H1 (cell line): ENCODE measurements at regions not wholly inside any gene's neighbourhood (a gene's known extent, or its start where the extent isn't known, plus 50 kb on each side); places are given as distances from the start of the nearest gene placed in this dataset.

Experiments used
- CTCF ChIA-PET: fragments of 300-600 bp; sonication (Branson Sonifier 250); formaldehyde crosslinking; loops from one replicate; lab custom pipeline; 2021; ENCODE audit not compliant: partially characterized antibody; lab: Charles Lee
- POLR2A ChIA-PET: fragments of 300-600 bp; sonication (Branson Sonifier 250); formaldehyde crosslinking; loops from one replicate; lab custom pipeline; 2021; ENCODE audit warnings: inconsistent platforms; ENCODE audit not compliant: partially characterized antibody; lab: Charles Lee
- DNase-seq, 2 experiments: peaks; one replicate each; pipeline versions ENCODE4 v3.0.0 to v3.0.0-alpha.2; 2010 to 2022; ENCODE audit warnings: low spot score in 2 of 2, low read depth in 1 of 2, mixed read lengths in 1 of 2
- FAIRE-seq: peaks from 2 replicates; lab custom pipeline; 2011; peaks lifted over from hg19 to GRCh38; lab: Jason Lieb, UNC
- H2AFZ ChIP-seq: 2 replicates; pipeline ENCODE4 v1.8.1; 2012; ENCODE audit warnings: low read length, inconsistent platforms
- H2AK5ac ChIP-seq: 2 replicates; pipeline ENCODE4 v1.6.1; 2013; ENCODE audit warnings: low read depth, low read length
- H2BK120ac ChIP-seq: replicated peaks from 2 replicates; pipeline ENCODE3; 2013; ENCODE audit warnings: low read depth, low read length, inconsistent platforms
- H2BK12ac ChIP-seq: 2 replicates; pipeline ENCODE4 v1.6.1; 2013; ENCODE audit warnings: low read depth, low read length
- H2BK15ac ChIP-seq: 2 replicates; pipeline ENCODE4 v1.6.1; 2013; ENCODE audit warnings: low read length
- H2BK20ac ChIP-seq: 2 replicates; pipeline ENCODE4 v1.6.1; 2013; ENCODE audit warnings: low read length
- H2BK5ac ChIP-seq: 2 replicates; pipeline ENCODE4 v1.6.1; 2013; ENCODE audit warnings: low read depth, low read length
- H3K14ac ChIP-seq: 2 replicates; pipeline ENCODE4 v1.6.1; 2013; ENCODE audit warnings: inconsistent platforms; ENCODE audit not compliant: insufficient read length
- H3K18ac ChIP-seq: 2 replicates; pipeline ENCODE4 v1.6.1; 2013; ENCODE audit warnings: low read length; ENCODE audit errors: extremely low read depth
- H3K23ac ChIP-seq: 2 replicates; pipeline ENCODE4 v1.6.1; 2013; ENCODE audit warnings: inconsistent platforms; ENCODE audit not compliant: insufficient read length
- H3K23me2 ChIP-seq: 2 replicates; pipeline ENCODE4 v1.6.1; 2013; ENCODE audit warnings: low read depth, low read length
- H3K27ac ChIP-seq: 2 replicates; pipeline ENCODE4 v1.6.1; 2011; ENCODE audit warnings: low read depth, low read length, inconsistent platforms
- H3K27me3 ChIP-seq, 4 experiments: replicated peaks in 1 of 4; 1 replicate in 1 of 4; 2 replicates in 3 of 4; pipeline versions ENCODE4 v1.6.1 to v1.8.1; 2011 to 2013; ENCODE audit warnings: low read length in 3 of 4, mild to moderate bottlenecking in 3 of 4, inconsistent platforms in 2 of 4, mixed read lengths in 2 of 4, moderate library complexity in 1 of 4; ENCODE audit not compliant: control insufficient read depth in 3 of 4, insufficient read depth in 3 of 4; ENCODE audit errors: extremely low read depth in 1 of 4
- H3K36me3 ChIP-seq, 4 experiments: 2 replicates each; pipeline versions ENCODE4 v1.6.1 to v1.8.1; 2011 to 2013; ENCODE audit warnings: mild to moderate bottlenecking in 4 of 4, low read length in 3 of 4, moderate library complexity in 2 of 4, control low read depth in 1 of 4, inconsistent platforms in 1 of 4; ENCODE audit not compliant: insufficient read depth in 4 of 4, control insufficient read depth in 2 of 4
- H3K4ac ChIP-seq: replicated peaks from 2 replicates; pipeline ENCODE3; 2013; ENCODE audit warnings: low read length, low read depth, mixed read lengths, inconsistent platforms; ENCODE audit not compliant: insufficient read length
- H3K4me1 ChIP-seq, 4 experiments: replicated peaks in 1 of 4; 1 replicate in 1 of 4; 2 replicates in 3 of 4; pipeline versions ENCODE4 v1.6.1 to v1.8.1; 2011 to 2013; ENCODE audit warnings: low read length in 3 of 4, inconsistent platforms in 2 of 4, mixed read lengths in 1 of 4; ENCODE audit not compliant: insufficient read depth in 4 of 4, control insufficient read depth in 3 of 4
- H3K4me2 ChIP-seq, 2 experiments: 2 replicates each; pipeline versions ENCODE4 v1.6.1 to v1.8.1; 2011 to 2013; ENCODE audit warnings: low read depth in 2 of 2, low read length in 2 of 2, control low read depth in 1 of 2, inconsistent platforms in 1 of 2, mild to moderate bottlenecking in 1 of 2; ENCODE audit not compliant: insufficient read depth in 1 of 2
- H3K4me3 ChIP-seq, 4 experiments: fragments of 200-600, 300-600 bp in 1 of 4; sonication (generic), shearing (Covaris generic), sonication (Bioruptor Twin) in 1 of 4; 2 replicates each; pipeline versions ENCODE4 v1.5.1 to v1.8.1; 2011 to 2016; ENCODE audit warnings: low read length in 4 of 4, low read depth in 3 of 4, control low read depth in 2 of 4, inconsistent platforms in 2 of 4, mild to moderate bottlenecking in 2 of 4, mixed read lengths in 1 of 4, moderate library complexity in 1 of 4; ENCODE audit not compliant: insufficient read depth in 2 of 4; ENCODE audit errors: extremely low read depth in 1 of 4
- H3K56ac ChIP-seq: replicated peaks from 2 replicates; pipeline ENCODE3; 2013; ENCODE audit warnings: low read depth, mild to moderate bottlenecking, mixed read lengths, low read length, inconsistent platforms; ENCODE audit not compliant: insufficient read length
- H3K79me1 ChIP-seq: 2 replicates; pipeline ENCODE4 v1.6.1; 2013; ENCODE audit warnings: low read depth, low read length, control low read depth
- H3K79me2 ChIP-seq, 2 experiments: 2 replicates each; pipeline versions ENCODE4 v1.6.1 to v1.8.1; 2012 to 2013; ENCODE audit warnings: low read length in 2 of 2, mild to moderate bottlenecking in 2 of 2, inconsistent platforms in 1 of 2; ENCODE audit not compliant: insufficient read depth in 2 of 2, control insufficient read depth in 1 of 2
- H3K9ac ChIP-seq, 4 experiments: replicated peaks in 1 of 4; 1 replicate in 1 of 4; 2 replicates in 3 of 4; pipeline versions ENCODE4 v1.6.1 to v1.8.1; 2011 to 2013; ENCODE audit warnings: low read depth in 3 of 4, low read length in 3 of 4, control low read depth in 2 of 4, mild to moderate bottlenecking in 2 of 4, moderate library complexity in 2 of 4, inconsistent platforms in 1 of 4; ENCODE audit errors: extremely low read depth in 1 of 4
- H3K9me3 ChIP-seq, 2 experiments: 2 replicates each; pipeline versions ENCODE4 v1.6.1 to v1.8.1; 2012 to 2013; ENCODE audit warnings: mild to moderate bottlenecking in 2 of 2, moderate library complexity in 2 of 2, control low read depth in 1 of 2, inconsistent platforms in 1 of 2, low read depth in 1 of 2, low read length in 1 of 2, mixed read lengths in 1 of 2; ENCODE audit not compliant: insufficient read depth in 2 of 2
- H4K20me1 ChIP-seq, 2 experiments: replicated peaks in 1 of 2; 2 replicates each; pipeline versions ENCODE3 to v1.8.1; 2011 to 2013; ENCODE audit warnings: inconsistent platforms in 2 of 2, low read length in 2 of 2, mild to moderate bottlenecking in 1 of 2; ENCODE audit not compliant: insufficient read depth in 2 of 2, control insufficient read depth in 1 of 2
- H4K5ac ChIP-seq: 2 replicates; pipeline ENCODE4 v1.6.1; 2013; ENCODE audit warnings: low read length, low read depth, mixed read lengths, inconsistent platforms; ENCODE audit not compliant: insufficient read length
- H4K8ac ChIP-seq: 2 replicates; pipeline ENCODE4 v1.8.0; 2013; ENCODE audit warnings: mild to moderate bottlenecking, moderate library complexity, low read length, inconsistent platforms; ENCODE audit not compliant: insufficient read depth; ENCODE audit errors: extremely low read depth
- H4K91ac ChIP-seq: replicated peaks from 2 replicates; pipeline ENCODE3; 2013; ENCODE audit warnings: low read length, mixed read lengths, inconsistent platforms; ENCODE audit not compliant: insufficient read length
- CTBP2 ChIP-seq: IDR thresholded peaks from 2 replicates; pipeline ENCODE4 v1.7.0; 2011; ENCODE audit warnings: borderline replicate concordance, mild to moderate bottlenecking, moderate library complexity, mixed read lengths, low read length; ENCODE audit not compliant: insufficient read depth, insufficient read length
- EZH2 ChIP-seq: fragments of 200-600 bp; sonication (generic); IDR thresholded peaks from 2 replicates; pipeline ENCODE4 v1.7.1; 2012; ENCODE audit warnings: low read depth, mild to moderate bottlenecking, moderate library complexity, low read length, inconsistent platforms; ENCODE audit not compliant: severe bottlenecking
- HDAC6 ChIP-seq: IDR thresholded peaks from one replicate; pipeline ENCODE4 v1.7.1; 2012; ENCODE audit warnings: low read depth, mild to moderate bottlenecking, inconsistent platforms, low read length, moderate library complexity
- POLR2A ChIP-seq, 2 experiments: IDR thresholded peaks; 1 replicate in 1 of 2; 2 replicates in 1 of 2; pipeline ENCODE4 v1.6.1; 2011; ENCODE audit warnings: low read depth in 2 of 2, low read length in 2 of 2, mild to moderate bottlenecking in 2 of 2; ENCODE audit errors: control extremely low read depth in 1 of 2
- SIX5 ChIP-seq: IDR thresholded peaks from 2 replicates; pipeline ENCODE4 v1.6.1; 2011; ENCODE audit warnings: mild to moderate bottlenecking, low read depth, low read length
- TAF7 ChIP-seq: optimal IDR thresholded peaks from 2 replicates; pipeline ENCODE3; 2011; ENCODE audit warnings: low read depth, mild to moderate bottlenecking, inconsistent platforms, low read length, moderate library complexity, borderline replicate concordance
- YY1 ChIP-seq: IDR thresholded peaks from 2 replicates; pipeline ENCODE4 v1.6.1; 2011; ENCODE audit warnings: low read depth, mild to moderate bottlenecking, low read length
- TF ChIP-seq, protein P1 (sequence below): IDR thresholded peaks from 2 replicates; pipeline ENCODE4 v1.6.1; 2012; ENCODE audit warnings: inconsistent platforms

DNA sequence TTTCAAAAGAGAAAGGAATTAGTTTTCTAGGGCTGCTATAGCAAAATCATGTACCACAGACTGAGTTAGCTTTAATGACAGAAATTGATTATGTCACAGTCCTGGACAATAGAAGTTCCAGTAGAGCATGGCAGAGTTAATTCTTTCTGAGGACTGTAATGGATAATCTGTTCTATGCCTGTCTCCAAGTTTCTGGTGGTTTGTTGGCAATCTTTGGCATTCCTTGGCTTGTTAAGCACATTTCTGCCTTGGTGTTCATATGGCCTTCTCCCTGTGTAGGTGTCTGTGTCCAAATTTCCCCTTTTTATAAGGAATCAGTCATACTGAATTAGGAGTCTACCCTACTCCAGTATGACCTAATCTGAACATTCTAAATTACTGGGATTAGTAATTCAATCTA is 336.1 kb upstream of the PABPC4L start:
- Histone ChIP-seq H3K27me3 (no peaks in the 10 kb centered on the region), H2AK5ac (no peak overlapping the region), H2BK5ac (no peak overlapping the region), H4K8ac (no peak overlapping the region), H4K91ac (no peak overlapping the region), H2BK12ac (no peak overlapping the region), H3K36me3 (no peaks in the 10 kb centered on the region), H3K9ac (no peak overlapping the region), H3K4me2 (no peak overlapping the region), H4K5ac (no peak overlapping the region), H3K79me2 (no peaks in the 10 kb centered on the region), H2BK15ac (no peak overlapping the region), H3K23me2 (no peaks in the 10 kb centered on the region), H3K23ac (no peak overlapping the region), H3K9me3 (no peaks in the 10 kb centered on the region), H2BK20ac (no peak overlapping the region), H4K20me1 (no peaks in the 10 kb centered on the region), H2AFZ (0 out of 2 replicates have a peak overlapping the region, but pooled peaks have one; percentile 66), H3K56ac (no peak overlapping the region), H3K27ac (no peak overlapping the region), H3K4me1 (no peaks in the 10 kb centered on the region), H3K4me3 (no peak overlapping the region), H2BK120ac (no peak overlapping the region), H3K79me1 (no peaks in the 10 kb centered on the region), H3K4ac (no peak overlapping the region), H3K18ac (no peak overlapping the region), H3K14ac (no peak overlapping the region)
- no peak for FAIRE-seq
- no peak for DNase-seq
- no peak for TF ChIP-seq EZH2
- TF ChIP-seq POLR2A (IDR thresholded peaks at IDR 0.05; ENCODE audit: control extremely low read depth in 1 of 2, low read depth in 2 of 2, low read length in 2 of 2): no peak
- no peak for TF ChIP-seq YY1
- TF ChIP-seq, protein P1, sequence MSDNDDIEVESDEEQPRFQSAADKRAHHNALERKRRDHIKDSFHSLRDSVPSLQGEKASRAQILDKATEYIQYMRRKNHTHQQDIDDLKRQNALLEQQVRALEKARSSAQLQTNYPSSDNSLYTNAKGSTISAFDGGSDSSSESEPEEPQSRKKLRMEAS: no peak
- TF ChIP-seq SIX5: no peak
- no peak for TF ChIP-seq HDAC6
- no peak for TF ChIP-seq TAF7
- no peak for TF ChIP-seq CTBP2
- CTCF ChIA-PET: no interaction called here
- POLR2A ChIA-PET: no interaction called here
